ENCODE measurements at regions not wholly inside any gene's neighbourhood (a gene's known extent, or its start where the extent isn't known, plus 50 kb on each side); places are given as distances from the start of the nearest gene placed in this dataset.
A peak's percentile ranks its signal among the peaks of the same experiment; 100 is the strongest.
"Not testable (repeated sequence)": the region's sequence is repeated elsewhere in the genome, so short reads cannot be mapped to it uniquely, and the experiment has no call there.

- not testable (repeated sequence) for DNase-seq (ENCODE audit: low spot score in 2 of 2); FAIRE-seq
Measured at GRCh38 chr12:20093190-20093810, 275.0 kb upstream of the PDE3A start.

GRCh38 chr12:20096430-20096829 lies 271.9 kb upstream of the PDE3A start:
- DNase-seq (ENCODE audit: low spot score in 2 of 2) (no peak), FAIRE-seq (no peak)

GRCh38 chr12:20097626-20098025 lies 270.7 kb upstream of the PDE3A start:
- peak in 1 of 2 donors; percentile 22 for DNase-seq (ENCODE audit: low spot score in 2 of 2)
- no peak for FAIRE-seq

GRCh38 chr12:20099395-20100183 lies 268.7 kb upstream of the PDE3A start:
- FAIRE-seq (no peak), DNase-seq (ENCODE audit: low spot score in 2 of 2) (no peak)

- DNase-seq (ENCODE audit: low spot score in 2 of 2), result no peak
- FAIRE-seq, result no peak
Measured at GRCh38 chr12:20101046-20101445, 267.3 kb upstream of the PDE3A start.

GRCh38 chr12:20105943-20106342 lies 262.4 kb upstream of the PDE3A start:
- FAIRE-seq, result no peak
- DNase-seq (ENCODE audit: low spot score in 2 of 2), result no peak

- FAIRE-seq, result no peak
- no peak for DNase-seq (ENCODE audit: low spot score in 2 of 2)
Measured at GRCh38 chr12:20109676-20110075, 258.7 kb upstream of the PDE3A start.

- not testable (repeated sequence) for FAIRE-seq; DNase-seq (ENCODE audit: low spot score in 2 of 2)
Measured at GRCh38 chr12:20115371-20115770, 253.0 kb upstream of the PDE3A start.

GRCh38 chr12:20119596-20120402 lies 248.5 kb upstream of the PDE3A start:
- no peak for DNase-seq (ENCODE audit: low spot score in 2 of 2)
- FAIRE-seq, result no peak

GRCh38 chr12:20120403-20120725 lies 248.0 kb upstream of the PDE3A start:
- FAIRE-seq, result no peak
- no peak for DNase-seq (ENCODE audit: low spot score in 2 of 2)

GRCh38 chr12:20122274-20122673 lies 246.1 kb upstream of the PDE3A start:
- FAIRE-seq (no peak), DNase-seq (ENCODE audit: low spot score in 2 of 2) (no peak)

- FAIRE-seq, result no peak
- DNase-seq (ENCODE audit: low spot score in 2 of 2), result no peak
Measured at GRCh38 chr12:20123465-20123864, 244.9 kb upstream of the PDE3A start.

- FAIRE-seq (no peak), DNase-seq (ENCODE audit: low spot score in 2 of 2) (no peak)
Measured at GRCh38 chr12:20125276-20125798, 243.0 kb upstream of the PDE3A start.

- no peak for FAIRE-seq
- DNase-seq (ENCODE audit: low spot score in 2 of 2), result no peak
Measured at GRCh38 chr12:20126601-20127000, 241.7 kb upstream of the PDE3A start.

- DNase-seq (ENCODE audit: low spot score in 2 of 2), result no peak
- no peak for FAIRE-seq
Measured at GRCh38 chr12:20127413-20127812, 240.9 kb upstream of the PDE3A start.

- DNase-seq (ENCODE audit: low spot score in 2 of 2) (no peak), FAIRE-seq (no peak)
Measured at GRCh38 chr12:20128928-20129327, 239.4 kb upstream of the PDE3A start.

- no peak for FAIRE-seq
- DNase-seq (ENCODE audit: low spot score in 2 of 2), result no peak
Measured at GRCh38 chr12:20132818-20133217, 235.5 kb upstream of the PDE3A start.

GRCh38 chr12:20134652-20135051 lies 233.7 kb upstream of the PDE3A start:
- FAIRE-seq (no peak), DNase-seq (ENCODE audit: low spot score in 2 of 2) (no peak)

- no peak for FAIRE-seq
Measured at GRCh38 chr12:20140751-20141150, 227.6 kb upstream of the PDE3A start.

GRCh38 chr12:20142316-20142715 lies 226.0 kb upstream of the PDE3A start:
- DNase-seq (ENCODE audit: low spot score in 2 of 2), result no peak
- FAIRE-seq, result no peak

More at GRCh38 chr12:20140751-20141150, 227.6 kb upstream of the PDE3A start:
- DNase-seq (ENCODE audit: low spot score in 2 of 2), result no peak

GRCh38 chr12:20142956-20143355 lies 225.4 kb upstream of the PDE3A start:
- FAIRE-seq, result no peak
- no peak for DNase-seq (ENCODE audit: low spot score in 2 of 2)

All from frontal cortex (tissue), 3 donors.